NCI-H82 treated with DMSO at 0.1 percent for 48 hours (cell line): ENCODE measurements at regions not wholly inside any gene's neighbourhood (a gene's known extent, or its start where the extent isn't known, plus 50 kb on each side); places are given as distances from the start of the nearest gene placed in this dataset.
"Not testable (repeated sequence)": the region's sequence is repeated elsewhere in the genome, so short reads cannot be mapped to it uniquely, and the experiment has no call there.

Experiments used
- DNase-seq: peaks from one replicate; lab custom pipeline; 2025; ENCODE audit not compliant: unreplicated experiment; lab: John Stamatoyannopoulos, UW

GRCh38 chr15:67918205-67918861 lies 78.5 kb upstream of the RNU6-1 start:
- DNase-seq, result no peak

DNA sequence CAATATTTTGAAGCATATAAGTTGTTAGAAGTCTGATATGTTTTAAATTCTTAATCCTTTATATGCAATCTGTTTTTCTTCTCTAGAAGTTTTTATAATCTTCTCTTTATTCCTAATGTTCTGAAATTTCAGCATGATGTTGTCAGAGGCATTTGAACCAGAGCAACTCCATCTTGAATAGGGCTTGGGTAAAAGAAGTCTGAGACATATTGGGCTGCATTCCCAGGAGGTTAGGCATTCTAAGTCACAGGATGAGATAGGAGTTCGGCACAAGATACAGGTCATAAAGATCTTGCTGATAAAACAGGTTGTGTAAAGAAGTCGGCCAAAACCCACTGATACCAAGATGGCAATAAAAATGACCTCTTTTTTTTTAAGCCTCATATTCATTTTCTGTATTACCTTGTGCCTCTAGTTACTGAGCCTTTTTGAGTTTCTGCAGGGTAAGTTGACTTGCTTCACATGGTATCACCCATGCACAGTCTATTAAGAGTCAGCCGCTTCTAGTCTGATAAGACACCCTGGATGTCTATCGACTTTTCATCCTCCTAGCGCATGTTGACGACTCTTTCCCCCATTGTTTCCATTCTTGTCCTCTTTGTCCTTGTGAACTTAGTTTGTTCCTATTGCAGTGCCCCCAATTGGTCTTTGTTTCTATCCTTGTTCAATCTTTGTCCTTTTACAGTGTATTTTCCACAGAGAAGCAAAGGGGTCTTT lies 80.8 kb upstream of the RNU6-1 start:
- DNase-seq, result no peak

DNA sequence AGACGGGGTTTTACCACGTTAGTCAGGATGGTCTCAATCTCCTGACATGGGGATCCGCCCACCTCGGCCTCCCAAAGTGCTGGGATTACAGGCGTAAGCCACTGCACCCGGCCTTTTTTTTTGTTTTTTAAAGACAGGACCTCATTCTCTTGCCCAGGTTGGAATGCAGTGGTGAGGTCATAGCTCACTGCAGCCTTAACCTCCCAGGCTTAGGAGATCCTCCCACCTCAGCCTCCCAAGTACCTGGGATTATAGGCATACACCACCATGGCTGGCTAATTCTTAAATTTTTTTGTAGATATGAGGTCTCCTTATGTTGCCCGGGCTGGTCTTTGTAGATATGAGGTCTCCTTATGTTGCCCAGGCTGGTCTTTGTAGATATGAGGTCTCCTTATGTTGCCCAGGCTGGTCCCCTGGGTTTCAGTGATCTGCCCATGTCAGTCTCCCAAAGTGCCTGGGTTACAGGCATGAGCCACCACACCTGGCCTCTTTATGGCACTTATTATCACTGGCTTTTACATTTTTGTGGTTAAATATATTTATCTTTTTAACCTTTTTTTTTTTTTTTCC lies 82.3 kb upstream of the RNU6-1 start:
- no peak for DNase-seq

- no peak for DNase-seq
These were observed 83.4 kb upstream of the RNU6-1 start for GRCh38 chr15:67922971-67923945.

GRCh38 chr15:67924359-67924974 lies 84.6 kb upstream of the RNU6-1 start:
- DNase-seq, result no peak

DNA sequence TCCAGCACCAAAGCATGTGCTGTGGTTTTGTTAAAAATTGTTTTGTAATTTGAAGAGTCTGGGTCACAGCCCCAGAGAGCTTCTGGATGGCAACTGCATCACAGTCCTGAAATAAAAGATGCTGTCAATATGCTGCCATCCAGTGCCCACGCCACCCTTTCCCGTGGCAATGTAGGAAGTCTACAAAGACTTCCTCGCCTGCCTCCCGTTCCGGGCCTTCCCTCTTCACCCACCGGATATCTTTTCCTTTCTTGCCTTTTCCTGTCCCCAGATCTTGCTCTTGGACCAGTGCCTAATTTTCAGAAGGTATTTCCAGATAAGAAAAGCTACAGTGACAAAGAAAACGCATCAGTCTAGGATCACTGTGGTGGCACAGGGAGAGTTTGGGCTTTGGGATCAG lies 85.3 kb upstream of the RNU6-1 start:
- DNase-seq, result no peak

DNA sequence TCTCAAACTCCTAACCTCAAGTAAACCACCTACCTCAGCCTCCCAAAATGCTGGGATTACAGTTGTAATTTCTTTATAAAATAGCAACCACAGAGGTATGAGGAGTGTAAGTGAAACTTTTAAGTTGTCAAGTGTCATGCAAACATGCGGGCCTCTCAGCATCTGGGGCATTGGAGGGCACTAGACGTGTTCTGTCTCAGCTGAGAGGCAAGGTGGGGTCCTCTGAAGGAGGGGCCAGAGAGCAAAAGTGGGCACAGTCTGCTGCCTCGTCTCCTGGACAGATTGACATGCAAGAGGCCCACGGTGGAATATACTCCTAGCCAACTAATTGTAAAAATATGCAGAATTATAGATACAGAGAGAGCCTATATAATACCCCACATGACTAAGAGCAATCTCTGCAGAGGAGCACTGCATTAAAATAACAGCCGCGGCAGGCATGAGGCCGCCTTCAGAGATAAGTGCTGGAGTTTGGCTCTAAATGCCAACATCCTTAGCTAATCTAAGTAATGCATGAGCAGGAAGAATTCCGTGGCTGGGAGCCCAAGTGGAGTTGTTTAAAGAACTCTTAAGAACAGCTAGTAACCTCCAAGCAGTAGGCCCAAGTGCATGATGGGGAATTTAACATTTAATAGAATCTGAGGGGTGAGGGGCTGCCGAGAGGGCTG lies 87.8 kb upstream of the RNU6-1 start:
- DNase-seq, result no peak

DNA sequence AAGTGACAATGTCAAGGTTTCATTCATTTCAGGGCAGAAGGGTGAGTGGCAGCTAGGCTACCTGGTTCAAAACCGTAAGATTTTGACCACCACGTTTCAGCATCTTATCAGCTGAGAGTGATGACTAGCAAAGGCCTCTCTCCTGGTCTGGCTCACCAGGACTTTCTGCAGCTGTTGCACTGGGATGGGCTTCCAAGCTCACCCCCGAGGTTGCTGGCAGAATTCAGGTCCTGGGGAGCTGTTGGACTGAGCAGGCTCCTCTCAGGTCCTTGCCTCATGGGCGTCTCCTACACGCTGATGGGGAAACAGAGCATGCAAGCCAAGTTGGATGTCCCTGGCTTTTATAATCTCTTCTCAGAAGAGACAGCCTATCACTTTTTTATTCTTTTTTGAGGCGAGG lies 88.8 kb upstream of the RNU6-1 start:
- DNase-seq, result no peak

DNA sequence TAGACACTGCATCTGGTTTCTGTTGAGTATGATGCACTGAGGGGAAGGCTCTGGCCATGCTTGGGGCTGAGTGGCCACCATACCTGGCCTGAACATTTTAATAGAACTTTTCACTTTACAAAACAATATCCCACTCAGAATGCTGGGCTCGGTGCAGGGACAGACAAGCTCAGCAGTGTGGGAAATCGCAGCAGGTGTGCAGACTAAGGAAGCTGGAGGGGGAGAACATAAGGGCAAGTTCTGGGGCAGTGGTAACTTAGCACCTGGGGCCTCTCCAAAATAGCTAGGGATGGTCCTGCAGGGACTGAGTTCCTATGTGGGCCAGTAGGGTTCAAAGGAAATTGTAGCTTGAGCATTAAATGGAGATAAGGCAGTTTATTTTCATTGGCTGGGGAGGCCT lies 90.9 kb upstream of the RNU6-1 start:
- DNase-seq, result no peak

DNA sequence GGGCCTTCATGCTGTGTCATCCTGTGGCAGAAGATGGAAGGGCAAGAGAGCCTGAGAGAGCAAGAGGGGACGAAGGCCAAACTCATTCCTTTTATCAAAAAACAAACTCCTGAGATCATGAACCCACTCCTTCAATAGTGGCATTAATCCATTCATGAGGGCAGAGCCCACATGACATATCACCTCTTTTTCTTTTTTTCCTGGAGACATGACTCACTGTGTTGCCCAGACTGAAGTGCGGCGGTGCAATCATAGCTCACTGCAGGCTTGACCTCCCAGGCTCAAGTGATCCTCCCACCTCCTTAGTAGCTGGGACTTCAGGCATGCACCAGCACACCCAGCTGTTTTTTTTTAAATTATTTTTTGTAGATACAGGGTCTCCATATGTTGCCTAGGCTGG lies 92.0 kb upstream of the RNU6-1 start:
- no peak for DNase-seq

GRCh38 chr15:67934126-67934525 lies 94.3 kb upstream of the RNU6-1 start:
- not testable (repeated sequence) for DNase-seq

DNA sequence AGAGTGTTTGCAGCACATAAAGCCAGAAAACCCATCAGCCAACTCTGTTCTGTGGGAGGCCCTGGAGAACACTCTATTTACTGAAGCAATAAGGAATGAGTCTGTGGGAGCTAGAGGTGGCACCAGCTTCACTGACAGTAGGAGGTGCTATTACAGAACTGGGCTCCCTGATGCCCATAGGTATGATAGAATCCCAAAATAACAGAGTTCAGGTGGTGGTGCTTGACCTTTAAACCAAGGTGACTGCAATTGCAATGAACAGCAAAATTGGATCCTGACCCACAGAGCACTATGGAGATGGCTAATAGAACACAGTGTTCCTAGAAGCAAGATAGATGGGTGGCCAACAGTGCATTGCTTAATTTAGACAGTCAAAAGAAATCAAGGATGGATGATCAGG lies 95.4 kb upstream of the RNU6-1 start:
- no peak for DNase-seq

- DNase-seq, result no peak
These were observed 96.4 kb upstream of the RNU6-1 start for GRCh38 chr15:67936258-67936657.

GRCh38 chr15:67937153-67937761 lies 97.4 kb upstream of the RNU6-1 start:
- no peak for DNase-seq

GRCh38 chr15:67939179-67939578 lies 99.3 kb upstream of the RNU6-1 start:
- not testable (repeated sequence) for DNase-seq

DNA sequence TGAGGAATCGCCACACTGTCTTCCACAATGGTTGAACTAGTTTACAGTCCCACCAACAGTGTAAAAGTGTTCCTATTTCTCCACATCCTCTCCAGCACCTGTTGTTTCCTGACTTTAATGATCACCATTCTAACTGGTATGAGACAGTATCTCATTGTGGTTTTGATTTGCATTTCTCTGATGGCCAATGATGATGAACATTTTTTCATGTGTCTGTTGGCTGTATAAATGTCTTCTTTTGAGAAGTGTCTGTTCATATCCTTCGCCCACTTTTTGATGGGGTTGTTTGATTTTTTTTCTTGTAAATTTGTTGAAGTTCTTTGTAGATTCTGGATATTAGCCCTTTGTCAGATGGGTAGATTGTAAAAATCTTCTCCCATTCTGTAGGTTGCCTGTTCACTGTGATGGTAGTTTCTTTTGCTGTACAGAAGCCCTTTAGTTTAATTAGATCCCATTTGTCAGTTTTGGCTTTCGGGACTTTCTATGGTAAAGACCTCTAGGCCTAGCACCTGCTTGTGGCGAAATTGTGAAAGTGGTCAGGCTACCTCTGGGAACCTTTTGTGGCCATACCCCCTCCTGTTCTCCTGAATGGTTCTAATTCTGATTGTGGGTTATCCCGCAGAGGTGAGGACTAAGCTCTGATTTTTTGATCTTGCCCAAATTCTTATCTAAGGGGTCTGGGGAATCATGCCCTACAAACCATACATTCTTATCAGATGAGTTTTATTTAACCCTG lies 99.9 kb upstream of the RNU6-1 start:
- not testable (repeated sequence) for DNase-seq

DNA sequence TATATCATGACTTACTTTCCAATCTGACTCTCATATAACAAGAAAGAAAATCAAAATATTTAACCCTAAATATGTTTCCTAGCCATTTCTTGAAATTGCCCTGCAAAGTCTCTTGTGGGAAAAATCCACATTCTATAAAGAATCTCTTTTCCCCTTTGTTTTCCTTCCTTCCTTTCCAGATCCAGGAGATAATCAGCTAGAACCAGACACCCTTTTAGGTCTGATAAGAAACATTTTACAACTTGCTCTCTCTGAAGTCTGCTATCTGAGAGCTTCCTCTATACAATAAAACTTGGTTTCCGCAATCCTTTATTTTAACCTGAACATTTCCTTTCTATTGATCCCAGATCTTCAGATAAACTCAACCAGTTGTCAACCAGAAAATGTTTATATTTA lies 100.5 kb upstream of the RNU6-1 start:
- DNase-seq, result no peak

GRCh38 chr15:67941648-67942310 lies 101.9 kb upstream of the RNU6-1 start:
- no peak for DNase-seq

- DNase-seq, result no peak
These were observed 103.6 kb upstream of the RNU6-1 start for GRCh38 chr15:67943475-67943874.
